GM19397 (cell line): ENCODE measurements at regions not wholly inside any gene's neighbourhood (a gene's known extent, or its start where the extent isn't known, plus 50 kb on each side); places are given as distances from the start of the nearest gene placed in this dataset.

ENCODE experiments used
- ATAC-seq: cut with Tn5 transposase; IDR thresholded peaks from one replicate; pipeline ENCODE4 v1.9.1; 2021; ENCODE audit warnings: mild to moderate bottlenecking, moderate library complexity; ENCODE audit not compliant: unreplicated experiment

GRCh38 chr10:107418085-107418806, 253.7 kb upstream of the SORCS1 start:
- ATAC-seq = no peak

- ATAC-seq = no peak
Observed at GRCh38 chr10:107417446-107417845, 252.9 kb upstream of the SORCS1 start.

GRCh38 chr10:107415446-107415845, 250.9 kb upstream of the SORCS1 start:
- ATAC-seq = no peak

GRCh38 chr10:107413971-107414370, 249.5 kb upstream of the SORCS1 start:
- ATAC-seq = no peak

- peak; percentile 57 for ATAC-seq
Observed at GRCh38 chr10:107409522-107409921, 245.0 kb upstream of the SORCS1 start.

- ATAC-seq = no peak
Observed at GRCh38 chr10:107398115-107398514, 233.6 kb upstream of the SORCS1 start.

- ATAC-seq = no peak
Observed at GRCh38 chr10:107391901-107392300, 227.4 kb upstream of the SORCS1 start.

- ATAC-seq = no peak
Observed at GRCh38 chr10:107390563-107390962, 226.1 kb upstream of the SORCS1 start.

- no peak for ATAC-seq
Observed at GRCh38 chr10:107383357-107383756, 218.9 kb upstream of the SORCS1 start.

GRCh38 chr10:107379601-107380000, 215.1 kb upstream of the SORCS1 start:
- ATAC-seq = no peak

- no peak for ATAC-seq
Observed at GRCh38 chr10:107371801-107372200, 207.3 kb upstream of the SORCS1 start.

- ATAC-seq = no peak
Observed at GRCh38 chr10:107364872-107365271, 200.4 kb upstream of the SORCS1 start.

GRCh38 chr10:107362306-107362705, 197.8 kb upstream of the SORCS1 start:
- ATAC-seq = no peak

- ATAC-seq = no peak
Observed at GRCh38 chr10:107357033-107357432, 192.5 kb upstream of the SORCS1 start.

- ATAC-seq = no peak
Observed at GRCh38 chr10:107356396-107356795, 191.9 kb upstream of the SORCS1 start.

GRCh38 chr10:107342711-107343110, 178.2 kb upstream of the SORCS1 start:
- ATAC-seq = no peak

- ATAC-seq = no peak
Observed at GRCh38 chr10:107341281-107341680, 176.8 kb upstream of the SORCS1 start.

- ATAC-seq = no peak
Observed at GRCh38 chr10:107340326-107340725, 175.8 kb upstream of the SORCS1 start.

GRCh38 chr10:107336061-107336460, 171.6 kb upstream of the SORCS1 start:
- ATAC-seq = no peak

- no peak for ATAC-seq
Observed at GRCh38 chr10:107317592-107317991, 153.1 kb upstream of the SORCS1 start.

GRCh38 chr10:107303203-107303602, 138.7 kb upstream of the SORCS1 start:
- ATAC-seq = no peak

- no peak for ATAC-seq
Observed at GRCh38 chr10:107299606-107300005, 135.1 kb upstream of the SORCS1 start.

- ATAC-seq = no peak
Observed at GRCh38 chr10:107284187-107284586, 119.7 kb upstream of the SORCS1 start.
